HG03432 (cell line): ENCODE measurements at regions not wholly inside any gene's neighbourhood (a gene's known extent, or its start where the extent isn't known, plus 50 kb on each side); places are given as distances from the start of the nearest gene placed in this dataset.
A peak's percentile ranks its signal among the peaks of the same experiment; 100 is the strongest.
"Not testable (repeated sequence)": the region's sequence is repeated elsewhere in the genome, so short reads cannot be mapped to it uniquely, and the experiment has no call there.

ENCODE experiments used
- ATAC-seq: cut with Tn5 transposase; IDR thresholded peaks from one replicate; pipeline ENCODE4 v1.9.1; 2021; ENCODE audit warnings: mild to moderate bottlenecking, moderate library complexity; ENCODE audit not compliant: unreplicated experiment

GRCh38 chr13:88948501-88948900, 1277.3 kb downstream of the SLITRK5 start:
- ATAC-seq: no peak

GRCh38 chr13:88958821-88959220, 1287.7 kb downstream of the SLITRK5 start:
- no peak for ATAC-seq

GRCh38 chr13:88976466-88976865, 1305.3 kb downstream of the SLITRK5 start:
- ATAC-seq: no peak

GRCh38 chr13:88978607-88979006, 1307.4 kb downstream of the SLITRK5 start:
- no peak for ATAC-seq

- ATAC-seq: peak; percentile 69
These were observed 1308.4 kb downstream of the SLITRK5 start for GRCh38 chr13:88979465-88980175.

GRCh38 chr13:89003656-89004055, 1332.5 kb downstream of the SLITRK5 start:
- no peak for ATAC-seq

- no peak for ATAC-seq
These were observed 1340.4 kb downstream of the SLITRK5 start for GRCh38 chr13:89011615-89012014.

GRCh38 chr13:89027694-89028306, 1356.6 kb downstream of the SLITRK5 start:
- ATAC-seq: peak; percentile 88

- no peak for ATAC-seq
These were observed 1357.9 kb downstream of the SLITRK5 start for GRCh38 chr13:89029062-89029461.

- no peak for ATAC-seq
These were observed 1362.8 kb downstream of the SLITRK5 start for GRCh38 chr13:89034015-89034414.

GRCh38 chr13:89052699-89053098, 1381.5 kb downstream of the SLITRK5 start:
- no peak for ATAC-seq

- ATAC-seq: no peak
These were observed 1382.2 kb downstream of the SLITRK5 start for GRCh38 chr13:89053418-89053817.

- no peak for ATAC-seq
These were observed 1386.1 kb downstream of the SLITRK5 start for GRCh38 chr13:89057274-89057673.

GRCh38 chr13:89057862-89058261, 1386.7 kb downstream of the SLITRK5 start:
- no peak for ATAC-seq

- no peak for ATAC-seq
These were observed 1390.7 kb downstream of the SLITRK5 start for GRCh38 chr13:89061821-89062220.

- ATAC-seq: peak; percentile 84
These were observed 1395.8 kb downstream of the SLITRK5 start for GRCh38 chr13:89066868-89067466.

GRCh38 chr13:89072979-89073378, 1401.8 kb downstream of the SLITRK5 start:
- ATAC-seq: no peak

- ATAC-seq: no peak
These were observed 1405.5 kb downstream of the SLITRK5 start for GRCh38 chr13:89076622-89077021.

- no peak for ATAC-seq
These were observed 1411.5 kb downstream of the SLITRK5 start for GRCh38 chr13:89082623-89083022.

- not testable (repeated sequence) for ATAC-seq
These were observed 1416.9 kb downstream of the SLITRK5 start for GRCh38 chr13:89088107-89088506.

- no peak for ATAC-seq
These were observed 1426.8 kb downstream of the SLITRK5 start for GRCh38 chr13:89097994-89098393.

GRCh38 chr13:89113744-89114143, 1442.6 kb downstream of the SLITRK5 start:
- no peak for ATAC-seq
